Body of pancreas (tissue), 4 donors: ENCODE measurements at regions not wholly inside any gene's neighbourhood (a gene's known extent, or its start where the extent isn't known, plus 50 kb on each side); places are given as distances from the start of the nearest gene placed in this dataset.
A peak's percentile ranks its signal among the peaks of the same experiment; 100 is the strongest.

ENCODE experiments used
- POLR2A ChIP-seq, 3 donors: fragments of 450-650 bp; IDR thresholded peaks; one replicate each; pipeline ENCODE4 v1.6.1; 2016; ENCODE audit warnings: antibody characterized with exemption in 3 of 3, mild to moderate bottlenecking in 2 of 3
- TF ChIP-seq, protein P1 (sequence below), 7 experiments: fragments of 450-650 bp in 4 of 7; fragments of 200-600 bp in 3 of 7; sonication (generic) in 3 of 7; IDR thresholded peaks; one replicate each; pipeline ENCODE4 v1.5.1; 2016 to 2019; ENCODE audit warnings: antibody characterized with exemption in 7 of 7

DNA sequence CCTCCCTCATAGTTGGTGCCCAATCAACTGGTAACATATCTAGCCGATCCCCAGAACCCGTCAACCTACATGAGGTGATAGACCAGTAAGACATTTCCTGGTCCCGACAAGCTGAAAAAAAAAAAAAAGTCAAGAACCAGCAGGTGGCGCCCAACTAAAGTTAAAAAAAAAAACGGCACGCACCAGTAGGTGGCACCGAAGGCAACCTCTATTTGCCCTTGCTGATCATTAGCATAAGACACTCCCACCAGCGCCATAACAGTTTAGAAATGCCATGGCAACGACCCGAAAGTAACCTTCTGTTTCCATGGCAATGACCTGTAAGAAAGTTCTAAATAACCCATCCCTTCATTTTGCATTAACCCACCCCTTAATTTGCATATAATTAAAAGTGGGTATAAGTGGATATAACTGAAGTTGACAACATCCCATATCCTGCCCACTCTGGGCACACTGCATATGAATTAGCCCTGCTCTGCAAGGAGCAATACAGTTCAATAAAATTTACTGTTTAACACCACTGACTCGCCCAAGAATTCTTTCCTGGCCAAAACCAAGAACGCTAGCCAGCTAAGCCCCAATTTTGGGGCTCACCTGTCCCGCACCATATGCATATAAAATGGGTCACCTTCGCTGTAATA lies 83.9 kb upstream of the SPANXB1 start:
- TF ChIP-seq, protein P1, sequence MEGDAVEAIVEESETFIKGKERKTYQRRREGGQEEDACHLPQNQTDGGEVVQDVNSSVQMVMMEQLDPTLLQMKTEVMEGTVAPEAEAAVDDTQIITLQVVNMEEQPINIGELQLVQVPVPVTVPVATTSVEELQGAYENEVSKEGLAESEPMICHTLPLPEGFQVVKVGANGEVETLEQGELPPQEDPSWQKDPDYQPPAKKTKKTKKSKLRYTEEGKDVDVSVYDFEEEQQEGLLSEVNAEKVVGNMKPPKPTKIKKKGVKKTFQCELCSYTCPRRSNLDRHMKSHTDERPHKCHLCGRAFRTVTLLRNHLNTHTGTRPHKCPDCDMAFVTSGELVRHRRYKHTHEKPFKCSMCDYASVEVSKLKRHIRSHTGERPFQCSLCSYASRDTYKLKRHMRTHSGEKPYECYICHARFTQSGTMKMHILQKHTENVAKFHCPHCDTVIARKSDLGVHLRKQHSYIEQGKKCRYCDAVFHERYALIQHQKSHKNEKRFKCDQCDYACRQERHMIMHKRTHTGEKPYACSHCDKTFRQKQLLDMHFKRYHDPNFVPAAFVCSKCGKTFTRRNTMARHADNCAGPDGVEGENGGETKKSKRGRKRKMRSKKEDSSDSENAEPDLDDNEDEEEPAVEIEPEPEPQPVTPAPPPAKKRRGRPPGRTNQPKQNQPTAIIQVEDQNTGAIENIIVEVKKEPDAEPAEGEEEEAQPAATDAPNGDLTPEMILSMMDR (IDR thresholded peaks at IDR 0.05), result peak; percentile 31 to 89 (median 60)
- TF ChIP-seq POLR2A (IDR thresholded peaks at IDR 0.05), result no peak
